GM23248 (cell line): ENCODE measurements at regions not wholly inside any gene's neighbourhood (a gene's known extent, or its start where the extent isn't known, plus 50 kb on each side); places are given as distances from the start of the nearest gene placed in this dataset.

ENCODE experiments used
- DNase-seq: peaks from one replicate; pipeline ENCODE4 v3.0.0-alpha.2; 2015
- H2AFZ ChIP-seq: fragments of 200-600 bp; sonication (generic); 2 replicates; pipeline ENCODE4 v1.6.1; 2016; ENCODE audit warnings: antibody characterized with exemption
- H3F3A ChIP-seq: fragments of 200-600 bp; sonication (generic); 2 replicates; pipeline ENCODE4 v1.6.1; 2016; ENCODE audit warnings: mild to moderate bottlenecking, antibody characterized with exemption, mixed run types; ENCODE audit not compliant: insufficient read depth
- H3K27ac ChIP-seq: fragments of 200-600 bp; sonication (generic); 2 replicates; pipeline ENCODE4 v1.5.1; 2016; ENCODE audit warnings: mild to moderate bottlenecking
- H3K27me3 ChIP-seq: fragments of 200-600 bp; sonication (generic); replicated peaks from 2 replicates; pipeline ENCODE4 v1.6.1; 2016; ENCODE audit warnings: mild to moderate bottlenecking; ENCODE audit not compliant: insufficient read depth
- H3K36me3 ChIP-seq: fragments of 200-600 bp; sonication (generic); 2 replicates; pipeline ENCODE4 v1.6.1; 2016; ENCODE audit warnings: low read depth, mild to moderate bottlenecking
- H3K4me1 ChIP-seq: fragments of 200-600 bp; sonication (generic); 2 replicates; pipeline ENCODE4 v1.6.1; 2016; ENCODE audit warnings: mild to moderate bottlenecking; ENCODE audit not compliant: insufficient read depth
- H3K4me2 ChIP-seq: fragments of 200-600 bp; sonication (generic); one replicate; pipeline ENCODE4 v1.6.1; 2016; ENCODE audit warnings: mild to moderate bottlenecking; ENCODE audit not compliant: unreplicated experiment
- H3K4me3 ChIP-seq: fragments of 200-600 bp; sonication (generic); 2 replicates; pipeline ENCODE4 v1.5.1; 2016; ENCODE audit warnings: mild to moderate bottlenecking
- H3K79me2 ChIP-seq: fragments of 200-600 bp; sonication (generic); 2 replicates; pipeline ENCODE4 v1.6.1; 2016; ENCODE audit warnings: mild to moderate bottlenecking; ENCODE audit not compliant: insufficient read depth
- H3K9ac ChIP-seq: fragments of 200-600 bp; sonication (generic); 2 replicates; pipeline ENCODE4 v1.6.1; 2016; ENCODE audit warnings: mild to moderate bottlenecking
- H3K9me2 ChIP-seq: fragments of 200-600 bp; sonication (generic); 2 replicates; pipeline ENCODE4 v1.6.1; 2016; ENCODE audit warnings: mixed run types, mild to moderate bottlenecking, moderate library complexity; ENCODE audit not compliant: insufficient read depth
- H3K9me3 ChIP-seq: fragments of 200-600 bp; sonication (generic); one replicate; pipeline ENCODE4 v1.6.1; 2017; ENCODE audit warnings: low read depth
- H4K20me1 ChIP-seq: fragments of 200-600 bp; sonication (generic); 2 replicates; pipeline ENCODE4 v1.6.0; 2016; ENCODE audit not compliant: insufficient read depth
- EZH2 ChIP-seq: fragments of 200-600 bp; sonication (generic); IDR thresholded peaks from 2 replicates; pipeline ENCODE4 v1.6.1; 2018; ENCODE audit warnings: antibody characterized with exemption, mild to moderate bottlenecking; ENCODE audit not compliant: insufficient read depth, poor library complexity, severe bottlenecking
- EZH2phosphoT487 ChIP-seq: fragments of 200-600 bp; sonication (generic); IDR thresholded peaks from 2 replicates; pipeline ENCODE4 v1.6.1; 2018; ENCODE audit warnings: antibody characterized with exemption, moderate library complexity, mild to moderate bottlenecking, low read depth; ENCODE audit not compliant: insufficient read depth
- WGBS, 2 experiments: methylation state at CpG; one replicate each; pipeline ENCODE4 v1.1.6; 2015 to 2017; ENCODE audit warnings: low lambda C conversion rate in 2 of 2, low coverage in 1 of 2; ENCODE audit errors: missing lambda C conversion rate in 2 of 2; 5-methylcytosine and 5-hydroxymethylcytosine counted together
- in situ Hi-C: fragments of 300-500 bp; cut with MboI; formaldehyde crosslinking; loops from 2 replicates; pipeline ENCODE4 v1.15.0; 2020

GRCh38 chr7:25852939-25853271 is 299.1 kb upstream of the NFE2L3 start:
- Histone ChIP-seq H3K36me3 (no peaks in the 10 kb centered on the region), H3K4me2 (peak overlapping the region; percentile 81), H4K20me1 (no peaks in the 10 kb centered on the region), H3K27me3 (no peaks in the 10 kb centered on the region), H2AFZ (peak overlapping the region; percentile 81), H3K9ac (peak overlapping the region; percentile 77), H3F3A (peaks cover 60% of the 10 kb centered on the region), H3K27ac (no peak overlapping the region), H3K9me2 (no peaks in the 10 kb centered on the region), H3K4me3 (peak overlapping the region; percentile 64), H3K4me1 (peaks cover 69% of the 10 kb centered on the region), H3K9me3 (no peaks in the 10 kb centered on the region), H3K79me2 (peaks cover 6% of the 10 kb centered on the region; the same call in 1 of the 2 replicates)
- in situ Hi-C loops, result loop anchor here (5.0 to 10.0 kb wide), 3 partner anchors 466 to 1322 kb away; partner anchors contain the start of gene HOXA10
- DNase-seq, result peak; percentile 20
- WGBS, 2 experiments, result 36 to 43% methylated on average over 7 to 16 of the region's 16 CpGs
- no peak for TF ChIP-seq EZH2
- no peak for TF ChIP-seq EZH2phosphoT487

- DNase-seq, result peak; percentile 17
- Histone ChIP-seq H3K27me3 (no peaks in the 10 kb centered on the region), H3K9ac (no peak overlapping the region; the same call in 1 of the 2 replicates), H4K20me1 (no peaks in the 10 kb centered on the region), H3K27ac (peak overlapping the region; percentile 97; the same call in 1 of the 2 replicates), H3K9me2 (no peaks in the 10 kb centered on the region), H3K4me3 (peak overlapping the region; percentile 64; the same call in 1 of the 2 replicates), H3F3A (peaks cover 56% of the 10 kb centered on the region), H3K9me3 (no peaks in the 10 kb centered on the region), H2AFZ (peak overlapping the region; percentile 81), H3K79me2 (peaks cover 6% of the 10 kb centered on the region; the same call in 1 of the 2 replicates), H3K4me1 (peaks cover 65% of the 10 kb centered on the region), H3K36me3 (no peaks in the 10 kb centered on the region), H3K4me2 (peak overlapping the region; percentile 81)
- WGBS, 2 experiments, result 41 to 46% methylated on average over 7 of the region's 7 CpGs
- in situ Hi-C loops, result loop anchor here (5.0 to 10.0 kb wide), 3 partner anchors 466 to 1321 kb away; partner anchors contain the start of gene HOXA10
- TF ChIP-seq EZH2phosphoT487, result no peak
- no peak for TF ChIP-seq EZH2
These were observed 298.7 kb upstream of the NFE2L3 start for GRCh38 chr7:25853314-25853713.

GRCh38 chr7:25854059-25854458 is 297.9 kb upstream of the NFE2L3 start:
- DNase-seq, result peak; percentile 47
- no peaks in the 10 kb centered on the region for H4K20me1 ChIP-seq
- H3F3A ChIP-seq, result peaks cover 50% of the 10 kb centered on the region
- H3K27me3 ChIP-seq, result no peaks in the 10 kb centered on the region
- peak overlapping the region; percentile 81 for H2AFZ ChIP-seq
- TF ChIP-seq EZH2phosphoT487 (no peak), EZH2 (no peak)
- in situ Hi-C loops, result loop anchor here (5.0 to 10.0 kb wide), 3 partner anchors 467 to 1321 kb away; partner anchors contain the start of gene HOXA10
- WGBS, 2 experiments, result 10% methylated on average over 14 of the region's 14 CpGs
- peaks cover 6% of the 10 kb centered on the region; the same call in 1 of the 2 replicates for H3K79me2 ChIP-seq
- H3K4me3 ChIP-seq, result peak overlapping the region; percentile 64
- H3K9me2 ChIP-seq, result no peaks in the 10 kb centered on the region
- no peaks in the 10 kb centered on the region for H3K9me3 ChIP-seq
- peak overlapping the region; percentile 60 for H3K9ac ChIP-seq
- peak overlapping the region; percentile 97 for H3K27ac ChIP-seq
- peaks cover 57% of the 10 kb centered on the region for H3K4me1 ChIP-seq
- H3K36me3 ChIP-seq, result no peaks in the 10 kb centered on the region
- peak overlapping the region; percentile 81 for H3K4me2 ChIP-seq

GRCh38 chr7:25854608-25855497 is 297.1 kb upstream of the NFE2L3 start:
- H3K9ac ChIP-seq, result peak overlapping the region; percentile 88
- H3K4me2 ChIP-seq, result peak overlapping the region; percentile 100
- H3F3A ChIP-seq, result peaks cover 42% of the 10 kb centered on the region
- H3K36me3 ChIP-seq, result no peaks in the 10 kb centered on the region
- peak; percentile 99 for DNase-seq
- 1% methylated on average over 20 of the region's 20 CpGs for WGBS, 2 experiments
- H3K27me3 ChIP-seq, result no peaks in the 10 kb centered on the region
- no peaks in the 10 kb centered on the region for H3K9me2 ChIP-seq
- H2AFZ ChIP-seq, result peak overlapping the region; percentile 81
- peaks cover 51% of the 10 kb centered on the region for H3K4me1 ChIP-seq
- peak overlapping the region; percentile 85 for H3K4me3 ChIP-seq
- H3K9me3 ChIP-seq, result no peaks in the 10 kb centered on the region
- in situ Hi-C loops, result loop anchor here (5.0 to 10.0 kb wide), 3 partner anchors 468 to 1320 kb away; partner anchors contain the start of gene HOXA10
- no peaks in the 10 kb centered on the region for H4K20me1 ChIP-seq
- TF ChIP-seq EZH2 (no peak), EZH2phosphoT487 (no peak)
- H3K27ac ChIP-seq, result peak overlapping the region; percentile 97
- peaks cover 6% of the 10 kb centered on the region; the same call in 1 of the 2 replicates for H3K79me2 ChIP-seq
